Spleen (tissue), 11 donors: ENCODE measurements at regions not wholly inside any gene's neighbourhood (a gene's known extent, or its start where the extent isn't known, plus 50 kb on each side); places are given as distances from the start of the nearest gene placed in this dataset.

Source experiments
- DNase-seq: peaks from one replicate; pipeline ENCODE4 v3.0.0-alpha.2; 2020
- H3K27ac ChIP-seq, 8 donors: fragments of 200-600 bp; sonication (generic) in 7 of 8; 1 replicate in 4 of 8; 2 replicates in 4 of 8; pipeline versions ENCODE4 v1.5.0 to v1.8.0; 2016 to 2021; ENCODE audit warnings: inconsistent platforms in 4 of 8, mild to moderate bottlenecking in 4 of 8, moderate library complexity in 1 of 8
- H3K27me3 ChIP-seq, 7 donors: fragments of 200-600 bp; sonication (generic) in 6 of 7; replicated peaks in 1 of 7; 1 replicate in 4 of 7; 2 replicates in 3 of 7; pipeline versions ENCODE4 v1.5.0 to v1.8.0; 2016 to 2021; ENCODE audit warnings: inconsistent platforms in 3 of 7, mild to moderate bottlenecking in 1 of 7
- H3K36me3 ChIP-seq, 6 donors: fragments of 200-600 bp; sonication (generic) in 5 of 6; 1 replicate in 4 of 6; 2 replicates in 2 of 6; pipeline versions ENCODE4 v1.5.0 to v1.8.0; 2016 to 2021; ENCODE audit warnings: inconsistent platforms in 2 of 6
- H3K4me1 ChIP-seq, 6 donors: fragments of 200-600 bp; sonication (generic) in 5 of 6; 1 replicate in 3 of 6; 2 replicates in 3 of 6; pipeline versions ENCODE4 v1.5.0 to v1.8.0; 2016 to 2021; ENCODE audit warnings: inconsistent platforms in 3 of 6
- H3K4me3 ChIP-seq, 8 donors: fragments of 200-600 bp; sonication (generic) in 7 of 8; 1 replicate in 4 of 8; 2 replicates in 4 of 8; pipeline versions ENCODE4 v1.5.0 to v1.8.0; 2016 to 2021; ENCODE audit warnings: inconsistent platforms in 4 of 8, mild to moderate bottlenecking in 4 of 8, moderate library complexity in 2 of 8
- H3K9me3 ChIP-seq, 8 donors: fragments of 200-600 bp; sonication (generic) in 7 of 8; 1 replicate in 4 of 8; 2 replicates in 4 of 8; pipeline versions ENCODE4 v1.5.0 to v1.8.0; 2016 to 2021; ENCODE audit warnings: inconsistent platforms in 4 of 8
- CTCF ChIP-seq, 11 experiments: fragments of 200-600 bp in 7 of 11; fragments of 450-650 bp in 4 of 11; sonication (generic) in 4 of 11; IDR thresholded peaks in 8 of 11; conservative IDR thresholded peaks in 3 of 11; 1 replicate in 7 of 11; 2 replicates in 4 of 11; pipeline versions ENCODE4 v1.4.0 to v1.8.0; 2016 to 2021; ENCODE audit warnings: antibody characterized with exemption in 11 of 11, inconsistent platforms in 4 of 11, mild to moderate bottlenecking in 1 of 11
- POLR2A ChIP-seq, 3 donors: fragments of 450-650 bp; IDR thresholded peaks; one replicate each; pipeline ENCODE4 v1.5.1; 2017; ENCODE audit warnings: antibody characterized with exemption in 3 of 3, mild to moderate bottlenecking in 1 of 3
- POLR2AphosphoS5 ChIP-seq, 3 donors: sonication (generic); formaldehyde crosslinking; IDR thresholded peaks; one replicate each; pipeline ENCODE4 v1.5.1; 2017; ENCODE audit warnings: antibody characterized with exemption in 3 of 3
- WGBS, 5 donors: extraction: QIAGEN DNeasy Blood & Tissue Kit in 3 of 5; methylation state at CpG; one replicate each; pipeline versions ENCODE4 v1.1.5 to v1.1.7; 2013 to 2018; 5-methylcytosine and 5-hydroxymethylcytosine counted together
- intact Hi-C: fragments of 100-400 bp; cut with DNase I; formaldehyde crosslinking; loops from one replicate; pipeline ENCODE4 v1.15.0; 2023; ENCODE audit warnings: low total_unique reads
- donor health status: healthy with polysubstance abuse.
- donor health status: DM: no; HTN: no; CAD: no; lungs with moderate emphysema.
- donor health status: DM: no; HTN: no; CAD: no.
- donor health status: Bipolar disorder and iron deficiency.
- donor health status: healthy.
- donor health status: DM: no; HTN: no; CAD: no.
- donor health status: DM: yes; HTN: yes; CAD: no.

- H3K36me3 ChIP-seq: no peaks in the 10 kb centered on the region
- DNase-seq: peak; percentile 28
- H3K4me1 ChIP-seq: peaks cover 0 to 9% (median under 1%) of the 10 kb centered on the region in 6 donors
- no peaks in the 10 kb centered on the region for H3K9me3 ChIP-seq
- 86 to 95% (median 92%) methylated on average over 7 of the region's 7 CpGs for WGBS, 5 donors
- TF ChIP-seq POLR2A (IDR thresholded peaks at IDR 0.05) (no peak), POLR2AphosphoS5 (IDR thresholded peaks at IDR 0.05) (no peak), CTCF (IDR thresholded peaks at IDR 0.05 in 8 of 11, conservative IDR thresholded peaks at IDR 0.05 in 3 of 11) (no peak)
- intact Hi-C loops: no loop called here
- no peak overlapping the region for H3K27ac ChIP-seq
- no peaks in the 10 kb centered on the region for H3K27me3 ChIP-seq
- no peak overlapping the region for H3K4me3 ChIP-seq
These were observed 63.7 kb downstream of the NAV1 start for GRCh38 chr1:201602413-201603265.

- Histone ChIP-seq H3K9me3 (no peaks in the 10 kb centered on the region), H3K4me1 (no peaks in the 10 kb centered on the region), H3K27ac (no peak overlapping the region), H3K4me3 (no peak overlapping the region), H3K36me3 (no peaks in the 10 kb centered on the region), H3K27me3 (no peaks in the 10 kb centered on the region)
- WGBS, 5 donors: 72 to 85% (median 80%) methylated on average over 8 of the region's 8 CpGs
- intact Hi-C loops: no loop called here
- peak; percentile 0 for DNase-seq
- TF ChIP-seq POLR2AphosphoS5 (IDR thresholded peaks at IDR 0.05) (no peak), CTCF (IDR thresholded peaks at IDR 0.05 in 8 of 11, conservative IDR thresholded peaks at IDR 0.05 in 3 of 11) (no peak), POLR2A (IDR thresholded peaks at IDR 0.05) (no peak)
These were observed 64.8 kb downstream of the NAV1 start for GRCh38 chr1:201603613-201604232.

- intact Hi-C loops: no loop called here
- no peak overlapping the region for H3K4me3 ChIP-seq
- H3K4me1 ChIP-seq: no peaks in the 10 kb centered on the region
- 71 to 85% (median 74%) methylated on average over 3 of the region's 3 CpGs for WGBS, 5 donors
- H3K27ac ChIP-seq: no peak overlapping the region
- no peaks in the 10 kb centered on the region for H3K9me3 ChIP-seq
- no peaks in the 10 kb centered on the region for H3K36me3 ChIP-seq
- TF ChIP-seq POLR2A (IDR thresholded peaks at IDR 0.05) (no peak), POLR2AphosphoS5 (IDR thresholded peaks at IDR 0.05) (no peak), CTCF (IDR thresholded peaks at IDR 0.05 in 8 of 11, conservative IDR thresholded peaks at IDR 0.05 in 3 of 11) (no peak)
- no peak for DNase-seq
- H3K27me3 ChIP-seq: no peaks in the 10 kb centered on the region
These were observed 66.6 kb downstream of the NAV1 start for GRCh38 chr1:201605385-201606010.

- Histone ChIP-seq H3K4me3 (no peak overlapping the region), H3K4me1 (no peaks in the 10 kb centered on the region), H3K9me3 (no peaks in the 10 kb centered on the region), H3K27me3 (no peaks in the 10 kb centered on the region), H3K27ac (no peak overlapping the region), H3K36me3 (no peaks in the 10 kb centered on the region)
- intact Hi-C loops: no loop called here
- DNase-seq: peak; percentile 18
- WGBS, 5 donors: 64 to 93% (median 87%) methylated on average over 3 of the region's 3 CpGs
- TF ChIP-seq CTCF (IDR thresholded peaks at IDR 0.05 in 8 of 11, conservative IDR thresholded peaks at IDR 0.05 in 3 of 11) (no peak), POLR2AphosphoS5 (IDR thresholded peaks at IDR 0.05) (no peak), POLR2A (IDR thresholded peaks at IDR 0.05) (no peak)
These were observed 67.2 kb downstream of the NAV1 start for GRCh38 chr1:201606096-201606495.
